MCF 10A (cell line): ENCODE measurements at regions not wholly inside any gene's neighbourhood (a gene's known extent, or its start where the extent isn't known, plus 50 kb on each side); places are given as distances from the start of the nearest gene placed in this dataset.

Experiments used
- BruUV-seq: library from RNA; stranded (reverse); fragments of 400-500 nt; replicated peaks from 2 replicates; lab custom pipeline; 2021; lab: Mats Ljungman, UMichigan
- CTCF ChIA-PET: fragments of 300-600 bp; sonication (Branson Sonifier 250); formaldehyde crosslinking; extraction: SDS; loops from one replicate; lab custom pipeline; 2021; ENCODE audit warnings: antibody characterized with exemption, inconsistent platforms; lab: Yijun Ruan, JAX
- POLR2A ChIA-PET: fragments of 300-600, 350-650 bp; sonication (Branson Sonifier 250); formaldehyde crosslinking; extraction: SDS; loops from one replicate; lab custom pipeline; 2020; ENCODE audit warnings: antibody characterized with exemption, inconsistent platforms; lab: Yijun Ruan, JAX
- DNase-seq: peaks from one replicate; pipeline ENCODE4 v3.0.0-alpha.2; 2018; ENCODE audit not compliant: unreplicated experiment
- H3K27ac Mint-ChIP-seq: one replicate; pipeline ENCODE4 v1.8.0; 2022; ENCODE audit warnings: mild to moderate bottlenecking, low read depth, mixed read lengths; ENCODE audit not compliant: unreplicated experiment
- H3K27me3 Mint-ChIP-seq: one replicate; pipeline ENCODE4 v1.8.0; 2022; ENCODE audit warnings: mixed read lengths; ENCODE audit not compliant: insufficient read depth, unreplicated experiment
- H3K36me3 Mint-ChIP-seq: one replicate; pipeline ENCODE4 v1.8.0; 2022; ENCODE audit warnings: mild to moderate bottlenecking, moderate library complexity, mixed read lengths; ENCODE audit not compliant: insufficient read depth, unreplicated experiment
- H3K4me1 Mint-ChIP-seq: one replicate; pipeline ENCODE4 v1.8.0; 2022; ENCODE audit warnings: mixed read lengths; ENCODE audit not compliant: insufficient read depth, unreplicated experiment
- H3K4me3 Mint-ChIP-seq: one replicate; pipeline ENCODE4 v1.8.0; 2022; ENCODE audit warnings: mild to moderate bottlenecking, moderate library complexity, mixed read lengths; ENCODE audit not compliant: unreplicated experiment
- H3K9me3 Mint-ChIP-seq: one replicate; pipeline ENCODE4 v1.8.0; 2022; ENCODE audit warnings: mixed read lengths; ENCODE audit not compliant: unreplicated experiment
- CTCF ChIP-seq: fragments of 200-600 bp; IDR thresholded peaks from one replicate; pipeline ENCODE4 v1.8.0; 2022; ENCODE audit warnings: antibody characterized with exemption, mild to moderate bottlenecking; ENCODE audit not compliant: unreplicated experiment
- intact Hi-C: fragments of 100-400 bp; cut with micrococcal nuclease; formaldehyde crosslinking; loops from 2 replicates; pipeline ENCODE4 v1.14.1; 2022

GRCh38 chr4:29277381-29277780, 1442.8 kb upstream of the PCDH7 start:
- BruUV-seq = no TSS peak
- DNase-seq = peak; percentile 44
- intact Hi-C loops = no loop called here
- no peak for TF ChIP-seq CTCF
- Mint-ChIP-seq H3K27ac (peak overlapping the region; percentile 61), H3K36me3 (no peaks in the 10 kb centered on the region), H3K27me3 (no peaks in the 10 kb centered on the region), H3K4me3 (no peak overlapping the region), H3K9me3 (peaks cover 8% of the 10 kb centered on the region), H3K4me1 (peaks cover 20% of the 10 kb centered on the region)
- POLR2A ChIA-PET = interaction anchor here (0.6 kb wide), 1 partner anchor 67 kb away, joined by 3 read pairs; no protein-coding TSS in a partner anchor
- CTCF ChIA-PET = no interaction called here

- peaks cover 20% of the 10 kb centered on the region for H3K4me1 Mint-ChIP-seq
Measured at GRCh38 chr4:29278585-29278984, 1441.6 kb upstream of the PCDH7 start.

GRCh38 chr4:29289118-29289517, 1431.1 kb upstream of the PCDH7 start:
- no peak for DNase-seq
- Mint-ChIP-seq H3K9me3 (peaks cover 3% of the 10 kb centered on the region), H3K27me3 (no peaks in the 10 kb centered on the region), H3K36me3 (no peaks in the 10 kb centered on the region), H3K4me3 (no peak overlapping the region), H3K27ac (no peak overlapping the region), H3K4me1 (no peaks in the 10 kb centered on the region)
- POLR2A ChIA-PET = no interaction called here
- TF ChIP-seq CTCF = no peak
- CTCF ChIA-PET = no interaction called here
- intact Hi-C loops = no loop called here
- BruUV-seq = no TSS peak

More at GRCh38 chr4:29278585-29278984, 1441.6 kb upstream of the PCDH7 start:
- H3K4me3 Mint-ChIP-seq = no peak overlapping the region
- no TSS peak for BruUV-seq
- H3K9me3 Mint-ChIP-seq = peaks cover 7% of the 10 kb centered on the region
- peak overlapping the region; percentile 44 for H3K27ac Mint-ChIP-seq
- H3K27me3 Mint-ChIP-seq = no peaks in the 10 kb centered on the region
- H3K36me3 Mint-ChIP-seq = no peaks in the 10 kb centered on the region
- intact Hi-C loops = no loop called here
- ChIA-PET POLR2A (no interaction called here), CTCF (no interaction called here)
- no peak for TF ChIP-seq CTCF
- DNase-seq = peak; percentile 21

GRCh38 chr4:29295280-29295679, 1424.9 kb upstream of the PCDH7 start:
- H3K36me3 Mint-ChIP-seq = no peaks in the 10 kb centered on the region
- no peak for DNase-seq
- no peaks in the 10 kb centered on the region for H3K9me3 Mint-ChIP-seq
- intact Hi-C loops = no loop called here
- no peak for TF ChIP-seq CTCF
- BruUV-seq = no TSS peak
- H3K27me3 Mint-ChIP-seq = no peaks in the 10 kb centered on the region
- H3K4me1 Mint-ChIP-seq = no peaks in the 10 kb centered on the region
- POLR2A ChIA-PET = interaction anchor here (0.5 kb wide), 1 partner anchor 149 kb away, joined by 4 read pairs; no protein-coding TSS in a partner anchor
- H3K27ac Mint-ChIP-seq = no peak overlapping the region
- no peak overlapping the region for H3K4me3 Mint-ChIP-seq
- CTCF ChIA-PET = interaction anchor here (0.6 kb wide), 2 partner anchors 14 to 1939 kb away, joined by 3 read pairs; no protein-coding TSS in a partner anchor
